ENCODE measurements at regions not wholly inside any gene's neighbourhood (a gene's known extent, or its start where the extent isn't known, plus 50 kb on each side); places are given as distances from the start of the nearest gene placed in this dataset.

DNA sequence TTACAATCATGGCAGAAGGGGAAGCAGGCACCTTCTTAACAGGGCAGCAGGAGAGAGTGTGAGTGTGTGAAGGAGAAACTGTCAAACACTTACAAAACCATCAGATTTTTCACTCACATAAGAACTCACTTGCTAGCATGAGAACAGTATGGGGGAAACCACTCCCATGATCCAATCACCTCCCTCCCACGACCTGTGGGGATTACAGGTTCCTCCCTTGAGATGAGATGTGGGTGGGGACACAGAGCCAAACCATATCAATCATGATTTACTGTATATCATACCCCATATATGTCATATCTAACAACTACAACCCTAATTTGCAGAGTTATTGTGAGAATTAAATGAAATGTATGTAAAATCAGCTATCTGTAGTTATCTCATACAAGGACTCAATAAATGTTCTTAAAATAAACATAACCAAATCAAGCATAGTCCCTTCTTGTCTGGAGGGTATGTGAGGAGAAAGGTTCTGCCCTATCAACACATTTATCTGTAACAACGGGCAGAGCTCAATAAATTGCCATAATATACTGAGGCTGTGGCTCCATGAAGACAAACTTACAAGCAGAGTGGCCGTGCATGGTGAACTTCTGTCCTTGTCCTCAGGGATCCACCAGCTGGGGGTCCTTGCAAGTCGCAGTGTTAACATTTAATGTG lies 504.7 kb downstream of the SOX2 start:
- no peak for DNase-seq (ENCODE audit: low spot score)

- DNase-seq (ENCODE audit: low spot score) = no peak
These were observed 508.3 kb downstream of the SOX2 start for GRCh38 chr3:182220013-182220412.

- no peak for DNase-seq (ENCODE audit: low spot score)
These were observed 508.7 kb downstream of the SOX2 start for GRCh38 chr3:182220471-182220870.

- no peak for DNase-seq (ENCODE audit: low spot score)
These were observed 515.3 kb downstream of the SOX2 start for GRCh38 chr3:182226995-182227394.

- no peak for DNase-seq (ENCODE audit: low spot score)
These were observed 521.7 kb downstream of the SOX2 start for GRCh38 chr3:182233405-182233804.

DNA sequence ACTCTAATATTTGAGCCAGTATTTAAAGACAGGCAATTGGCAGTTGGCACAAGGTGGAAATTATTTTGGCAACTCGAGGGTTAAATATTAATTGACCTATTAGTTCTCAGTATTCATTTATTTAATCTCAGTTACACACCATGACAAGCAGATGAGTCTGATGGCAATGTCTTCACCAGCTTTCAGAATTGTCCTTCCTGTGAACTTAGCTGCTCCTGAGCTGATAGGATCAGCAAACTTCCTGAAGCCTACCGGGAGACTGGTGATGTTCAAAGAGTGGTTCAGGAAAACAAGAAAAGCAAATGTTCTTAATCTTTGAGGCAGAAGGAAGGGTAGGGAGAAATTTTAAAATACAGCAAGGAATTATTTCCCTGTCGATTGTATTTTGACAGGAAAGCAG lies 522.2 kb downstream of the SOX2 start:
- no peak for DNase-seq (ENCODE audit: low spot score)

DNA sequence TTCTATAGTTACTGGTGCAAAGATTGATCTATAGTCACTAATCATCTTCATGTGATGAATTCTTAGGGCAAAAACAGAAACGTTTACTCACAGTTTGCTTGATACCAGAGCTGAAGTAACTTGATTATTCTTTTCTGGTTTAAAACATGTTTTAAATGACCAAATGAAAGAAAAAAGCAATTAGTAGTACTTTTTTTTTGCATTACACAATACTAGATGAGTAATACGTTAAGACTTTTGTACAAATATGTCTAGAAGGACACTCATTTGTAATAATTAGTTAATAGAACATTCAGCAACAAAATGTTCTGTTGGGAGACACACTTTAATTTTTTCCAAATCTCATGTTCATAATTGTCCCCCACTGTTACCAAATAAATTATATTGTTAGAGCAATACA lies 523.2 kb downstream of the SOX2 start:
- DNase-seq (ENCODE audit: low spot score) = no peak

- no peak for DNase-seq (ENCODE audit: low spot score)
These were observed 523.8 kb downstream of the SOX2 start for GRCh38 chr3:182235504-182235903.

DNA sequence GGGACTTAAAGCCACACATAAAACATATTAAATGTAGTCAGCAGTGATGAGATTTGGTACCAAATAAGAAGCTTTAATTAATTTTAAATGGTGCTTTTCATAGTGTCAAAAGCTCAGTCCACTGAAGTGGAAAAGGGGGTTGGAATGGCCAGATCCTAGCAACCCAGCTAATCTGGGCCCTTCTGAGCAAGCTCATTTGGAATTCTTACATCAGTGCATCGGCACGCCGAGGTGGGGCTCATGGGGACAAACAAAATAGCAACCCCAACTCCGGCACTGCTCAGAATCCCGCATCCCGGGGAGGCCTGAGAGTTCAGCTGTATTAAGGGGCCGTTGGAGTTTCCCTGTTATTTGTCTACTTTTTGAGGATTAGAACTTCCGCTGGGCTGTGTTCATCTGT lies 526.4 kb downstream of the SOX2 start:
- no peak for DNase-seq (ENCODE audit: low spot score)

DNA sequence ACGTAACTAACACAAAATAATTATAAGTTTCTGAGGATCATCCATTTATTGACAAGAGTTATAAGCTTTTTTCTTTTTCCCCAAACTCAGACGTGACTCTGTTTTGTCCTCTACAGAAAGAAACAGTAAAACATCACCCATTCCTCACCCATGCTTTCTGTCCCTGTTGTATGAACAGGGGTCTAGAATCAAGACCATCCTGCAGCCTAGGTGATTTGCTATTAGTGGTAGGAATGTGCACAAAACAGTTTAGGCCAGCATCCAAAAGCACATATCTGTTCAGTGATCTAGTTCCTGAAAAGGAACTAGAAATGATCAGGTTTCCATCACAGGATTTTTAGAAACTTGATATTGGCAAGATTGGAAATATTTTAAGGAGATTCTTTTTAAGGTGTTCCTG lies 527.6 kb downstream of the SOX2 start:
- no peak for DNase-seq (ENCODE audit: low spot score)

- DNase-seq (ENCODE audit: low spot score) = no peak
These were observed 528.7 kb downstream of the SOX2 start for GRCh38 chr3:182240474-182240873.

GRCh38 chr3:182241196-182241765 lies 529.6 kb downstream of the SOX2 start:
- DNase-seq (ENCODE audit: low spot score) = no peak

DNA sequence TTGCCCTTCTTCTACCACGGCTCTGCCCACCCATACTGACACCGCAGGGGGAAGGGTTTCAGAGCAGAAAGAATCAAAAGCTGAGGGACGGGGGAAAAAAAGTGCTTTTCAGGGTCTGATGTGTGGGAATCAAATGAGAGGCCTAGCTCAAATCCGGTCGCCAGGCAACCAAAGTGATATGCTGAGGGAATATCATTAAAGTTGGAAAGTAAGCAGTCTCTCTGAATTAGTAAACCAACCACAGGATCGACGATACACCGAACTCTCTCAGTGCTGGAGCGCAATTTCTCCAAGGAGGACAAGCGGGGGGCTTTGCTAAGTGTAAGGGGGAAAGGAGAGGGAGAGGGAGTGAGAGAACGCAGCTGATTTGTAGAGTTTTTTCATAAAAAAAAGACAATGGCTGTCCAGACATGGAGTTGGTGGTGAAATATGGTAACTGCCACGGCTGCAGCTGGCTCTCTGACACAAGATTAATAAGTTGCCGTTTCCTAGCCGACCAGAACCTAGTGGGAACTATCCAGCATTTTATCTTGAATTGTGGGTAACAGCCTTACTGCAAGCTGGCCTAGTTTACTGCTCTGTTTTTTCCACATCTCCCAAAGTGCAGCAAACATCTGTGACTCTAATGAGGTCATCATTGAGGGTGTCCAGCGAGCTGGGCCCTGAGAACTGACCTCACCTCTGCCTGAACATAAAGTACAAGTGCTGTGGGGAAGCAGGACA lies 530.2 kb downstream of the SOX2 start:
- no peak for DNase-seq (ENCODE audit: low spot score)

DNA sequence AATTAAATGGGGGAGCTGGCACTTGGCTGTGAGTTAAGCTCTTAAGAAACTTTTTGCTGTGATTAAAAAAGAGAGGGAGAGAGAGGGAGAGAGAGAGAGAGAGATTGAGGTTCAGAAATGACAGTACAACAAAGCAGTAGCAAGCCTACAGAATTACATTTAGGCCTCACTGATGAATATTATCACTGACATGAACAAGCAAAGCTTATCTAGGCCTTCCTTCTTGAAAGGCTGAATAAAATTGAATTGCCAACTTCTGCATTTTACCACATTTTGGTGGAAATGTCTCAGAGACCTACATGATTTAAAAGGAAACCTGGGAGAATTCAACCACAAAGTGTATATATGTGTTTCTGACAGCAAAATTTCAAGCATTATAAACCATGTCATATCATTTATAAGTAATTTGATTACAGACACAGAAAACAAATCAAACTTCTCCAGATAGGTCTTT lies 530.8 kb downstream of the SOX2 start:
- no peak for DNase-seq (ENCODE audit: low spot score)

DNA sequence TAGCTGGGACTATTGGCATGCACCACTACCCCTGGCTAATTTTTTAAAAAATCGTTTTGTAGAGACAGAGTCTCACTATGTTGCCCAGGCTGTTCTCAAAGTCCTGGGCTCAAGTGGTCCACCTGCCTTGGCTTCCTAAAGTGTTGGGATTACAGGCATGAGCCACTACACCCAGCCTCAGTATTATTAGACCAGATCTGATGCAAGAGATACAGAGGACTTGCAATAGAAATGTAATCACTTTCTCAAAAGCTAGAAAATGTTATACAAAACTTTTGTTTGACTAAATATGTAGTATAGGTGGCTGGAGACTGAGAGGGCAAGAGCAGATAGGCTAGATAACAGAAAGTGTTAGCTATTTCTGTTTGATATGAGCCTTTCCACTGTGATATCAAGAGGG lies 531.9 kb downstream of the SOX2 start:
- no peak for DNase-seq (ENCODE audit: low spot score)

DNA sequence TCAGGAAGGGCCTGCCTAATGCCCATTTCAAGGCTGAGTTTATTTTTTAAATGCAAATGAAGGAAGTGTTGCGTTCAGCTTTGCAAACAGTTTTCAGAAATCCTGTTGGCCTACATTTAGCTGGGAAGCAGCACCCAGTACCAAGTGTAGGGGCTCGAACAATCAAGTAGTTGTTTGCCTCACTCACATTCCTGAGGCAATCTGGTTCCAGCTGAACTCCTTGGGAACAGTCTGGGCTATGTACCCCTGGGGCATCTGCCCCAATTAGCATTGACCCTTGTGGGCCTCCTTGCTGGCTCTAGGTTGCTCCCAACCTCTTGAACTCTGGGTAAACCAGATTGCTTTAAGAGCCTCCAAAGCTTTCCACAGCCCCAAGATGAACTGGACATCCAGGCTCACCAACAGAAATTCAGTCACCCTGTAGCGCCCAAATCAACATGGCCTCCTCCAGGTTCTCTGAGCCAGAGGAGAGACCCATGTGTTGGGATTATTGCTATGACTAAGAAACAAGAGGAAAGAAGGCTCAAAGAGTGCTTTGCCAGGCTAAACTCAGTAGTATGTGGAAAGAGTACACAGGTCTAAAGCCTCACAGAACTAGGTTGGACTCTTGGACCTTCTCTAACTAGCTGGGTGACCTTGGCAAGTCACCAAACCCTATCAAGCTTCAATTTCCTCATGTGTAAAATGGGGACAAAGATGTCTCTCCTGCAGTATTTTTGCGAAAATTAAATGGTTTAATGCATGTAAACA lies 532.7 kb downstream of the SOX2 start:
- no peak for DNase-seq (ENCODE audit: low spot score)

DNA sequence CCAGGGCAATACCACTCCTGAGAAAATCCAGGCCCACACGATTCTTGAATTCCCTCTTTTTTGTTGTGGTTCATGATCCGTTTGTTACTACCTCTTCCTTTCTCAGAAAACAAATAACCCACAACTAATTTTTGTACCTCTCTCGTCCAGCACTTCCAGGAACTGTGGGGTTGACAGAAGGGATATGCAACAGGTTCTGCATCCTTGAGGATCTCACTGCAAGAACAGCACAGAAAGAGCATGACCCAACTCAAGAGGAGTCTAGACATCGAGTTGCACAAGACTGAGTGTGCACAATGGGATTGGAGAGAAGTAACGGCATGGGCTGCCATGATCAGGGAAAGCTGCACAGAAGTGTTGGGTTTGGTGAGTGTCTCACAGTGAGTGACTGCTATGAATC lies 533.3 kb downstream of the SOX2 start:
- no peak for DNase-seq (ENCODE audit: low spot score)

GRCh38 chr3:182246870-182247269 lies 535.1 kb downstream of the SOX2 start:
- no peak for DNase-seq (ENCODE audit: low spot score)

- DNase-seq (ENCODE audit: low spot score) = no peak
These were observed 536.7 kb downstream of the SOX2 start for GRCh38 chr3:182248349-182248880.

DNA sequence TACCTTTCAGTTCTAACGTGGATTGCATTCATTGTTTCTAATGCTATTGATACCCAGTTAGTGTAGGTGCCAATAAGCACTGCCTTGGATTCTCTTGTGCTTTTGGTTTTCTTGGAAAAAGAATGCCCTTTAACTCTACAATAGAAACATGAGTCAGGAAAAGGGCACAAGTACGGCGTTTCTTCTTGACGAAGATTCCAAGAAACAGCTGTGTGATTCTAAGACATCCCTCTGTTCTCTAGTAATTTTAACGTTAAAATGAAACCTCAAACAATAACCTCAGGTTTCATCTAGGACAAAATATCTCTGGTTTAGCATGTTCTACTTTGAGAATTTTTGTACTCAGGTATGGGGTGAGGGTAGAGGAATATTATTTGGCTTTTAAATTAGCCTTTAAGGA lies 540.5 kb upstream of the ATP11B start:
- no peak for DNase-seq (ENCODE audit: low spot score)

DNA sequence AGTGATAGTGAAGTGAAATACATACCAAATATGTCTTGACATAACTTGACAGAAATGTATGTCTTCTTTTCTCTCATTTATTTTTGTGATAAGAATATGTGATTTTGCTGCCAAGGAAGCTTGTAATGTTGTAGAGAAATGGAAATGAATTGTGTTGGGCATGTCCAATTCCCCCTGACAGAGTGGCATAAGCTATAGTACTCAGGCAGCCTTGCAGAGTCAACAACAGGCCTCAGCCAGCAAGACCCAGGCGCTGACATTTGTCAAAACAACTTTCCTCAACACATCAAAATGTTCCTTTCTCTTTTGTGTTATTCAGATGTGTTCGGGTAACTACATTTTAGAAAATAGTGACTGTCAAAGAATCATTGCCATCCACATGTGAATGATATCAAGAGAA lies 538.1 kb upstream of the ATP11B start:
- DNase-seq (ENCODE audit: low spot score) = no peak

DNA sequence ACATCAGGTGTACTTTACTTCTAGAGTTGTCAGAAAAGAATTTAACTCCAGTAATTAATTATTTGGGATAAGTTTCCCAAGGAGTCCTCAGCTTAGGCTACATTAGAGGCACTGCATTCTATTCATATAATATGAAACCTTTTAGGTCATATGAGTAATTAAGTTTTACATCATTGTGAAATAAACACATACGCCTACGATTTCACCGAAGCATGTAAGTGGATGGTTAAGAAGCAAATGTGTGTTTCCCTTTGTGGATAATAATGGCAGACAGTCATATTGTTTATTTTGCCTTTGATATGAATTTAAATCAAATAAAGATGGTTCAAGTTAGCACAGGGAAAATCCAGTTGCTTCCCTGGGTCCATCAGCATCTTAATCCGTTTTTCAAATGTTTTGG lies 535.9 kb upstream of the ATP11B start:
- no peak for DNase-seq (ENCODE audit: low spot score)
